GM21786 (cell line): ENCODE measurements at regions not wholly inside any gene's neighbourhood (a gene's known extent, or its start where the extent isn't known, plus 50 kb on each side); places are given as distances from the start of the nearest gene placed in this dataset.
"Not testable (repeated sequence)": the region's sequence is repeated elsewhere in the genome, so short reads cannot be mapped to it uniquely, and the experiment has no call there.

Experiments used
- ATAC-seq: cut with Tn5 transposase; IDR thresholded peaks from one replicate; pipeline ENCODE4 v1.9.1; 2021; ENCODE audit not compliant: unreplicated experiment

- ATAC-seq, result not testable (repeated sequence)
Observed at GRCh38 chrX:77127571-77127970, 319.6 kb upstream of the FGF16 start.

DNA sequence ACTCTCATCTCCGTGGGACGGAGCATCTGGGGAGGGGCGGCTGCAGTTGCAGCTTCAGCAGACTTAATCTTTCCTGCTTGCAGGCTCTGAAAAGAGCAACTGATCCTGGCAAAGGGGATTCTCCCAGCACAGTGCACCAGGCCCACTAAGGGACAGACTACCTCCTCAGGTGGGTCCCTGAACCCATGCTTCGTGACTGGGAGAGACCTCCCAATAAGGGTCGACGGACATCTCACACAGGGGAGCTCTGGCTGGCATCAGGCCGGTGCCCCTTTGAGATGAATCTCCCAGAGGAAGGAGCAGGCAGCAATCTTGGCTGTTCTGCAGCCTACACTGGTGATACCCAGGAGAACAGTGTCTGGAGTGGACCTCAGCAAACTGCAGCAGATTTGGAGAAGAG, 303.3 kb upstream of the FGF16 start:
- no peak for ATAC-seq

DNA sequence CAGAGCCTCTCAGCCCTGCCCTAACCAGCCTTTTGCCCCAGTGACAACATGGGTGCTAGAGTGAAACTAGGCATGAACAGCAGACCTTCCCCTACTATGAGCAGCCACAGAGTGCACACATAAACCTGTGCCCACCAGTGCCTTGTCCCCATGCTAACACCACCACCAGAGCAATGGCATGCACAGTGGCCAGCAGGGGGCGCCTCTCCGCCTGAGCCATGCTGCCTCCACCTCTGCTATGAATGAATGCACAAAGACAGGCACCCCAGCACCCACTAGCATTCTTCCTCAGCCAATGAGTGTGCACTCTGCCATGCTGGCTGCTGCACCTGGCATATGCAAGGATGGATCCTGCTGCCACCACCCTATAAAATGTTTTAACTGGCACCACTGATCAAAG, 286.9 kb upstream of the FGF16 start:
- no peak for ATAC-seq

DNA sequence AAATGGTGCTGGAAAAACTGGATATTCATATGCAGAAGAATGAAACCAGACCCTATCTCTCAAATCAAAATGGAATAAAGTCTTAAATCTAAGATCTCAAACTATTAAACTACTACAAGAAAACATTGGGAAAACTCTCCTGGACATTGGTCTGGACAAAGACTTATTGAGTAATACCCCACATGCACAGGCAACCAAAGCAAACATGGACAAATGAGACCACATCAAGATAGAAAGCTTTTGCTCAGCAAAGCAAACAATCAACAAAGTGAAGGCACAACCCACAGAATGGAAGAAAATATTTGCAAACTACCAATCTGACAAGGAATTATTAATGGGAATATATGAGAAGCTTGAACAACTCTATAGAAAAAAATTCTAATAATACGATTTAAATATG, 284.4 kb upstream of the FGF16 start:
- ATAC-seq, result no peak

GRCh38 chrX:77167993-77168392, 279.2 kb upstream of the FGF16 start:
- ATAC-seq, result no peak

DNA sequence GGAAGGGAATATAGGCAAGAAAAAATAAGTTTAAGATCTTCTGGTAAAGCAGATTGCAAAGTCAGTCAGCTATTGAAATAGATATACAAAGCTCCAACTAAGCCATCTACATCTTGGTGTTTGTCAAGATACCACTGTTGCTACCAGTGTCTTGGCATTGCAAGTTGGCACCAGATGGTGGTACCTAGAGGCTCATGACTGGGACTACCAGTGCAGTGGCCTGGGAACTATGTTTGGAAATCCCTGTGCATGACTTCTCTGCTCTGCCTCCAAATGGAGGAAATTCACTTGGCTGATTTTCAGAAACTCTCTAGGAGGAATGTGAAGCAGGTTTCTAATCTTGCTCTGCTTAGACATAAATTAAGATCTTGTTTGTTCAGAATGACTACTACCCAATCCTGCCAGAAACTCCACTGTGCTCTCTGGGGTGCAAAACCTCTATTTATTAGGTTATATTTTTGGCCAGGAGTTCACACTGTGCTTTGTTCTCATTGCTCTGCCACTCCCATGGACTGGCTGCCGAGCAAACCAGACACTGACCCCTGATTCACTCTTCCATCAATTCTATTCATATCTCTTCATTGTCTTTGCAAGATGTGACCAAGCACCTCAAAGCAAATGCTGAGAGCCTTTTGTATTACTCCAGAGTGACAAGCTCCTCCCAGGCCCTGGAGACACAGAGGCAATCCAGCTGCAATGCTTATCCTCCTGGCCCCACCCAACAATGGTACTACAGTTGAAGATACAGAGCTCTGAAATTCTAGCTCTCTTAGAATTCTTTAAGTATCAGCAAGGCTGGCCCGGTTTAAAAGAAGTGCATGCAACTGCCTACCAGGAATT, 272.3 kb upstream of the FGF16 start:
- no peak for ATAC-seq

GRCh38 chrX:77200663-77201062, 246.5 kb upstream of the FGF16 start:
- no peak for ATAC-seq

- no peak for ATAC-seq
Observed at GRCh38 chrX:77223046-77223445, 224.1 kb upstream of the FGF16 start.

DNA sequence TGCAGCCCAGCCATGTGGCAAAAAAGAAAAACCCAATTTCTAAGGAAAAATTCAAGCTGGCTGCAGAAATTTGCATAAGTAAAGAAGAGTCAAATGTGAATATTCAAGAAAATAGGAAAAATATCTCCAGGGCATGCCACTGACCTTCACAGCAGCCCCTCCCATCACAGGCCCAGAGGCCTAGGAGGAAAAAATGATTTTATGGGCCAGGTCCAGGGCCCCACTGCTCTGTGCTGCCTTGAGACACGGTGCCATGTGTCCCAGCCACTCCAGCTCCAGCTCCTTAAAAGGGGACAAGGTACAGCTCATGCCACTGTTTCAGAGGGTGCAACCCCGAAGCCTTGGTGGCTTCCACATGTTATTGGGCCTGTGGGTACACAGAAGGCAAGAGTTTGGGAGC, 182.7 kb upstream of the FGF16 start:
- no peak for ATAC-seq

DNA sequence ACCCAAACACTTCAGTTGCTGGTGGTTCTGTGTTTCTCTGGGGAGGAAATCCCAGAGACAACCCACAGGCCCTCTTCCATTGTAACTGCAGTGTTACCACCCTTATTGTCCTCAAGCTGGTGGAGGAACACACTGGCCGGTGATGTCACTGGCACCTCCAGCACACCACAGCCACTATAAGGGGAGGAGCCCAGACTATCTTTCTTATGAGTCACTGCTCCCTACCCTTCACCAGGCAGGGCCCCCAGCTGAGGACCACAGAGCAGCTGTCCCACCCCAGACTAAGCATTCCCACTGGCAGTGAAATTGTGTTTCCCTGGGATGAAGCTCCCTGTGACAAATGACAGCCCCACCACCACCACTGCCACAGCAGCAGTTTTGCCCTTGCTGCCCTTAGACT, 171.8 kb upstream of the FGF16 start:
- ATAC-seq, result no peak

GRCh38 chrX:77276742-77277141, 170.4 kb upstream of the FGF16 start:
- ATAC-seq, result no peak

DNA sequence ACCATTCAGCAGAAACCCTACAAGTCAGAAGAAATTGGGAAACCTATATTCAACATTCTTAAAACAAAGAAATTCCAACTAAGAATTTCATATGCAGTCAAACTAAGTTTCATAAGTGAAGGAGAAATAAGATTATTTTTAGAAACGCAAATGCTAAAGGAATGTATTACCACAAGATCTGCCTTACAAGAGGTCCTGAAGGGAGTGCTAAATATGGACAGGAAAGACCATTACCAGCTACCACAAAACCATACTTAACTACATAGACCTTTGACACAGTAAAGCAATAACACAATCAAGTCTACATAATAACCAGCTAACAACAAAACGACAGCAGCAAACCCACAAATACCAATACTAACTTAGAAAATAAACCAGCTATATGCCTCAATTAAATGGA, 169.3 kb upstream of the FGF16 start:
- ATAC-seq, result no peak

GRCh38 chrX:77279373-77279772, 167.8 kb upstream of the FGF16 start:
- not testable (repeated sequence) for ATAC-seq

DNA sequence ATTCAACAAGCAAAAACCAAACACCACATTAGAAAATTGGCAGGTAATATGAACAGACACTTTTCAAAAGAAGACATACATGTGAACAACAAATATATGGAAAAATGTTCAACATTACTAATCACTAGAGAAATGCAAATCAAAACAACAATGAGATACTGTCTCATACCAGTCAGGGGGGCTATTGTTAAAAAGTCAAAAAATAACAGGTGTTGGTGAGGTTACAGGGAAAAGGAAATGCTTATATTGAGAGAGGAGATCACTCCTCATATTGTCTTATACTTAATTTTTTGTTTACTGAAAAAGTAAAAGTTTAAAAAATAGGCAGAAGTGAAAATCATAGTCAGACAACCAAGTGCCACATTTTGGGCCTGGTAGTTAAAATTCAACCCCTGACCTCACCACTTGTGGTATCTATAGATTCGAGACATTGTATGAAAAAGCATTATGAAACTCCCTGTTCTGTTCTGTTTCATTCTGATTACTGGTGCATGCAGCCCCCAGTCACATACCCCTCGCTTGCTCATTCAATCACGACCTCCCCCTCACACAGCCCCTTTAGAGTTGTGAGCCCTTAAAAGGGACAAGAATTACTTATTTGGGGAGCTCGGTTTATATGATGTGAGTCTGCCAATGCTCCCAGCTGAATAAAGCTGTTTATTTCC, 153.7 kb upstream of the FGF16 start:
- ATAC-seq, result peak; percentile 62

GRCh38 chrX:77298296-77298695, 148.9 kb upstream of the FGF16 start:
- ATAC-seq, result no peak

- no peak for ATAC-seq
Observed at GRCh38 chrX:77298790-77299189, 148.4 kb upstream of the FGF16 start.

GRCh38 chrX:77299549-77299948, 147.6 kb upstream of the FGF16 start:
- no peak for ATAC-seq

- no peak for ATAC-seq
Observed at GRCh38 chrX:77342004-77342403, 105.2 kb upstream of the FGF16 start.

DNA sequence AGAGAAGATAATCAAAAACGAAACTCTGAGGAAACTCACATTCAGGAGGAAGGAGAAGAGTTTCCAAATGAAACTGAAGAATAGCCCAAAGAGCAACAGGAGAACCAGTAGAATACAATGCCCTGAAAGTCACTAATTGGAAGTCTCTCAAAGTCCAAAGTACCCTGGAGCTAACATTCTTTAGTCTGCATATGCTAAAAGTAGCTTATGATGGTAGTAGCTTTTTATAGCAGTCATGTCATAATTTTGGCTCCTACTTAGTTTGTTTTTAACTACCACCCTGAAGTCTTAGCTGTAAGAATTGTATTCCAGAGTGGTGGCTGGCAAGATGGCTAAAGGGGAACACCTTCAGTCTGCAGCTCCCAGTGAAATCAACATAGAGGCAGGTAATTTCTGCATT, 100.3 kb upstream of the FGF16 start:
- ATAC-seq, result no peak

DNA sequence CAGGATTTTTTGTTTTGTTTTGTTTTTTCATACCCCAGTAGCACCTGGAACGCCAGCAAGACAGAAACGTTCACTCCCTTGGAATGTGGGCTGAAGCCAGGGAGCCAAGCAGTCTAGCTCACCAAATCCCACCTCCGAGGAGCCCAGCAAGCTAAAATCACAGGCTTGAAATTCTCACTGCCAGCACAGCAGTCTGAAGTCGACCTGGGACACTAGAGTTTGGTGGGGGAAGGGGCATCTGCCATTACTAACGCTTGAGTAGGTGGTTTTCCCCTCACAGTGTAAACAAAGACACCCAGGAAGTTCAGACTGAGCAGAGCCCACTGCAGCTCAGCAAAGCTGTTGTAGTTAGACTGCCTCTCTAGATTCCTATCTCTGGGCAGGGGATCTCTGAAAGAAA, 99.6 kb upstream of the FGF16 start:
- ATAC-seq, result no peak

- no peak for ATAC-seq
Observed at GRCh38 chrX:77389891-77390290, 57.3 kb upstream of the FGF16 start.

- not testable (repeated sequence) for ATAC-seq
Observed at GRCh38 chrX:77390365-77390764, 56.8 kb upstream of the FGF16 start.

DNA sequence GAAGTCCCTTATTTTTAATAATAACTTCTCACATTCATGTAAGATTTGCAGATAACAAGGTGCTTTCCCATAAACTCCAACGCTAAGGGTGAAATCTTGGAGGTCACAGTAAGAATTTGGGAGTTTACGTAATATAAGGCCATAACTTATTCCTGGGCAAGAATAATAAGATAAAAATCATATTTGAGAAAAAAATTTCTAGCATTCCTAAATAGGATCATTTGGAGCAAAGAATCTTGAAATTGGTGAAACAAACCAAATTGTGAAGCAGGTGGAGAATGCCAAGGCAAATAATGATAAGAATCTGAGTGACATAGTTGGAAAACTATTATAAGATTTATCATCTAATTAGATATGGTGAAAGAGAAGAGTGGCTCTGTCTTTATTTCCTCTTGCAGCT, 50.4 kb upstream of the FGF16 start:
- no peak for ATAC-seq
